Activated CD4-positive, alpha-beta T cell treated with anti-CD3 and anti-CD28 coated beads for 48 hours (primary cell): ENCODE measurements at regions not wholly inside any gene's neighbourhood (a gene's known extent, or its start where the extent isn't known, plus 50 kb on each side); places are given as distances from the start of the nearest gene placed in this dataset.

Experiments
- DNase-seq: peaks from one replicate; pipeline ENCODE4 v3.0.0-alpha.2; 2020

GRCh38 chr20:50455656-50456451 lies 54.3 kb upstream of the PTPN1 start:
- DNase-seq, result no peak

GRCh38 chr20:50456452-50457324 lies 53.5 kb upstream of the PTPN1 start:
- peak; percentile 36 for DNase-seq

GRCh38 chr20:50459124-50459918 lies 50.9 kb upstream of the PTPN1 start:
- no peak for DNase-seq

- no peak for DNase-seq
Observed at GRCh38 chr20:50460115-50460607, 50.0 kb upstream of the PTPN1 start.
